DMS79 (cell line): ENCODE measurements at regions not wholly inside any gene's neighbourhood (a gene's known extent, or its start where the extent isn't known, plus 50 kb on each side); places are given as distances from the start of the nearest gene placed in this dataset.

ENCODE experiments used
- DNase-seq: peaks from one replicate; lab custom pipeline; 2025; lab: John Stamatoyannopoulos, UW

- DNase-seq, result no peak
Measured at GRCh38 chr10:58932577-58933314, 243.7 kb upstream of the PHYHIPL start.

- no peak for DNase-seq
Measured at GRCh38 chr10:58936364-58936763, 240.1 kb upstream of the PHYHIPL start.

GRCh38 chr10:58937423-58937822, 239.0 kb upstream of the PHYHIPL start:
- no peak for DNase-seq

GRCh38 chr10:58942724-58943123, 233.7 kb upstream of the PHYHIPL start:
- DNase-seq, result no peak

- DNase-seq, result no peak
Measured at GRCh38 chr10:58943256-58943890, 233.1 kb upstream of the PHYHIPL start.

GRCh38 chr10:58943960-58944359, 232.5 kb upstream of the PHYHIPL start:
- DNase-seq, result no peak

- DNase-seq, result no peak
Measured at GRCh38 chr10:58948303-58948702, 228.1 kb upstream of the PHYHIPL start.

GRCh38 chr10:58950618-58951017, 225.8 kb upstream of the PHYHIPL start:
- DNase-seq, result no peak

- no peak for DNase-seq
Measured at GRCh38 chr10:58951087-58951486, 225.4 kb upstream of the PHYHIPL start.

GRCh38 chr10:58951746-58952145, 224.7 kb upstream of the PHYHIPL start:
- no peak for DNase-seq

- no peak for DNase-seq
Measured at GRCh38 chr10:58952162-58952601, 224.3 kb upstream of the PHYHIPL start.

- peak; percentile 9 for DNase-seq
Measured at GRCh38 chr10:58952747-58953466, 223.5 kb upstream of the PHYHIPL start.

GRCh38 chr10:58954178-58954577, 222.3 kb upstream of the PHYHIPL start:
- no peak for DNase-seq

GRCh38 chr10:58955615-58956014, 220.8 kb upstream of the PHYHIPL start:
- no peak for DNase-seq

GRCh38 chr10:58956926-58957325, 219.5 kb upstream of the PHYHIPL start:
- no peak for DNase-seq

GRCh38 chr10:58957517-58957916, 218.9 kb upstream of the PHYHIPL start:
- no peak for DNase-seq

GRCh38 chr10:58963101-58963534, 213.3 kb upstream of the PHYHIPL start:
- DNase-seq, result no peak

GRCh38 chr10:58963723-58964124, 212.7 kb upstream of the PHYHIPL start:
- no peak for DNase-seq

GRCh38 chr10:58965855-58966254, 210.6 kb upstream of the PHYHIPL start:
- no peak for DNase-seq

GRCh38 chr10:58967551-58968388, 208.7 kb upstream of the PHYHIPL start:
- DNase-seq, result peak; percentile 3

- no peak for DNase-seq
Measured at GRCh38 chr10:58968389-58968755, 208.1 kb upstream of the PHYHIPL start.

- DNase-seq, result no peak
Measured at GRCh38 chr10:58969576-58969975, 206.9 kb upstream of the PHYHIPL start.
